Uterus (tissue), 3 donors: ENCODE measurements at regions not wholly inside any gene's neighbourhood (a gene's known extent, or its start where the extent isn't known, plus 50 kb on each side); places are given as distances from the start of the nearest gene placed in this dataset.

Source experiments
- DNase-seq, 2 donors: peaks; one replicate each; pipeline ENCODE4 v3.0.0-alpha.2; 2019 to 2020
- H3K27ac ChIP-seq, 2 donors: fragments of 200-600 bp; sonication (generic); 1 replicate in 1 of 2; 2 replicates in 1 of 2; pipeline ENCODE4 v1.5.1; 2016 to 2018
- H3K27me3 ChIP-seq, 2 donors: fragments of 200-600 bp; sonication (generic); one replicate each; pipeline ENCODE4 v1.5.1; 2018 to 2019; ENCODE audit warnings: control low read depth in 1 of 2
- H3K36me3 ChIP-seq, 2 donors: fragments of 200-600 bp; sonication (generic); one replicate each; pipeline ENCODE4 v1.5.1; 2019; ENCODE audit warnings: control low read depth in 1 of 2
- H3K4me1 ChIP-seq, 2 donors: fragments of 200-600 bp; sonication (generic); one replicate each; pipeline ENCODE4 v1.5.1; 2018 to 2019; ENCODE audit warnings: control low read depth in 1 of 2
- H3K4me3 ChIP-seq, 2 donors: fragments of 200-600 bp; sonication (generic); 1 replicate in 1 of 2; 2 replicates in 1 of 2; pipeline ENCODE4 v1.5.1; 2018 to 2019; ENCODE audit warnings: mild to moderate bottlenecking in 1 of 2
- H3K9me3 ChIP-seq, 2 donors: fragments of 200-600 bp; sonication (generic); one replicate each; pipeline ENCODE4 v1.5.1; 2019; ENCODE audit warnings: control low read depth in 1 of 2
- POLR2A ChIP-seq, 2 donors: fragments of 450-650 bp; IDR thresholded peaks; one replicate each; pipeline ENCODE4 v1.6.1; 2016; ENCODE audit warnings: antibody characterized with exemption in 2 of 2, mild to moderate bottlenecking in 1 of 2, moderate library complexity in 1 of 2
- intact Hi-C: fragments of 100-400 bp; cut with DNase I; formaldehyde crosslinking; loops from one replicate; pipeline ENCODE4 v1.15.1; 2023; ENCODE audit warnings: low total_unique reads
- TF ChIP-seq, protein P1 (sequence below), 4 experiments: fragments of 200-600 bp in 2 of 4; fragments of 450-650 bp in 2 of 4; sonication (generic) in 2 of 4; IDR thresholded peaks; one replicate each; pipeline ENCODE4 v1.5.1; 2016 to 2019; ENCODE audit warnings: antibody characterized with exemption in 4 of 4, mild to moderate bottlenecking in 2 of 4, moderate library complexity in 1 of 4
- donor health status: DM: yes; HTN: yes; CAD: no.

DNA sequence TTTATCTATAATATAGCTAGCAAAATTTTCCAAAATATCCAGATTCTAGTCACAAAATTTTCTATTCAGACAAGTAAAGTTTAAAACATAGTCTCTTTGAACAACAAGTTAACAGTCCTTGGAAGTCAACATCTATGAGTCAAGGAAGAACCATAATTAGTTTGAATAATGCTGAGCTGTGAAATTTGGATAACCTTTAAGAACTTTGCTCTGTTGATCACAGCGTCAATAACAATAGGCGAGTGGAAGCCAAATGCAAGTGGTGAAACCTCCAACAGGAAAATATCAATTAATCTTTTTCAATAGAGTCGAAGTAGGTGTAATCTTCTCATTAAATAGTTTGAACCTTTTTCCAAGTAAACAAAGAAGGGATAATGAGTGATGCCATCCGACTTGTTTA is 466.6 kb downstream of the FOXG1 start:
- TF ChIP-seq, protein P1, sequence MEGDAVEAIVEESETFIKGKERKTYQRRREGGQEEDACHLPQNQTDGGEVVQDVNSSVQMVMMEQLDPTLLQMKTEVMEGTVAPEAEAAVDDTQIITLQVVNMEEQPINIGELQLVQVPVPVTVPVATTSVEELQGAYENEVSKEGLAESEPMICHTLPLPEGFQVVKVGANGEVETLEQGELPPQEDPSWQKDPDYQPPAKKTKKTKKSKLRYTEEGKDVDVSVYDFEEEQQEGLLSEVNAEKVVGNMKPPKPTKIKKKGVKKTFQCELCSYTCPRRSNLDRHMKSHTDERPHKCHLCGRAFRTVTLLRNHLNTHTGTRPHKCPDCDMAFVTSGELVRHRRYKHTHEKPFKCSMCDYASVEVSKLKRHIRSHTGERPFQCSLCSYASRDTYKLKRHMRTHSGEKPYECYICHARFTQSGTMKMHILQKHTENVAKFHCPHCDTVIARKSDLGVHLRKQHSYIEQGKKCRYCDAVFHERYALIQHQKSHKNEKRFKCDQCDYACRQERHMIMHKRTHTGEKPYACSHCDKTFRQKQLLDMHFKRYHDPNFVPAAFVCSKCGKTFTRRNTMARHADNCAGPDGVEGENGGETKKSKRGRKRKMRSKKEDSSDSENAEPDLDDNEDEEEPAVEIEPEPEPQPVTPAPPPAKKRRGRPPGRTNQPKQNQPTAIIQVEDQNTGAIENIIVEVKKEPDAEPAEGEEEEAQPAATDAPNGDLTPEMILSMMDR (IDR thresholded peaks at IDR 0.05), result no peak
- no peak for TF ChIP-seq POLR2A (IDR thresholded peaks at IDR 0.05)
- no peaks in the 10 kb centered on the region for H3K36me3 ChIP-seq
- no peaks in the 10 kb centered on the region for H3K4me1 ChIP-seq
- no peaks in the 10 kb centered on the region for H3K9me3 ChIP-seq
- intact Hi-C loops, result no loop called here
- no peak overlapping the region for H3K27ac ChIP-seq
- no peak overlapping the region for H3K4me3 ChIP-seq
- H3K27me3 ChIP-seq, result no peaks in the 10 kb centered on the region
- no peak for DNase-seq

DNA sequence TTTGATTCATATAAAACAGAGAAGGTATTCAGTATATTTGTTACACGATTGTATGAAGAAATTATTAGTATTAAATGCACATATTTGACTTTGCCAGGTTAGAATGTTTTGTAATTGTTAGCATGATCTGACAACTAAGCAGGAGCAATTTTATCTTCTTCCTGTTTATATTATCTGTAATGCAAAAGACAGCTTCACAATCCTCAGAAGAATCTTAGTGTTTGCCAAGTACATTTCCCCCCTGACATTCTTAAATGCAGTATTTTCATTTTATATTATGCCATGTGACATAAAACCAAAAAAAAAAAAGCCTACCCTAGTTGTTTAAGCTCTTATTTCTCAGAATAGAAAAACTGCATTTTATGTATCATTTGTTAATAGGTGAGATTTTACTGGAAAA is 469.4 kb downstream of the FOXG1 start:
- H3K27me3 ChIP-seq, result no peaks in the 10 kb centered on the region
- no peaks in the 10 kb centered on the region for H3K4me1 ChIP-seq
- no peaks in the 10 kb centered on the region for H3K9me3 ChIP-seq
- DNase-seq, result no peak
- H3K36me3 ChIP-seq, result no peaks in the 10 kb centered on the region
- H3K4me3 ChIP-seq, result no peak overlapping the region
- intact Hi-C loops, result no loop called here
- H3K27ac ChIP-seq, result no peak overlapping the region
- TF ChIP-seq, protein P1 (IDR thresholded peaks at IDR 0.05), result no peak
- no peak for TF ChIP-seq POLR2A (IDR thresholded peaks at IDR 0.05)

DNA sequence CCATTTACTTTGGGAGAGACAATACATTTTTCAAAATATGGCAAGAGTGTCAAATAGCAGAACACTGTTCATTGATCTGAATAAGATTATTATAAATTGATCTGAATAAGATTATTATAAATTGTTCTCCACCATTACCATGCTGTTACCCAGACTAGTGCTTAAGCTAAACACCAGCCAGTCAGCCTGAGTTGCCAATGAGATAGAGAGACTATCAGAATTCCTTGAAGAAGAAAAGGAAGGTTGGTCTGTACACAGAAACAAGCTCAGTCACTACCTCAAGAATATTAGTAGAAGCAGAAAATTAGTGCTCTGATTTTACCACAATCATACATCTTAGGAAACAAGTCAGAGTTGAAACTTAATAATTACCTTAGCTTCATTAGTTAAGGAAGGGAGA is 469.8 kb downstream of the FOXG1 start:
- H3K4me1 ChIP-seq, result no peaks in the 10 kb centered on the region
- H3K4me3 ChIP-seq, result no peak overlapping the region
- H3K36me3 ChIP-seq, result no peaks in the 10 kb centered on the region
- no peak for DNase-seq
- no peak for TF ChIP-seq POLR2A (IDR thresholded peaks at IDR 0.05)
- TF ChIP-seq, protein P1 (IDR thresholded peaks at IDR 0.05), result no peak
- no peak overlapping the region for H3K27ac ChIP-seq
- H3K9me3 ChIP-seq, result no peaks in the 10 kb centered on the region
- H3K27me3 ChIP-seq, result no peaks in the 10 kb centered on the region
- intact Hi-C loops, result no loop called here

DNA sequence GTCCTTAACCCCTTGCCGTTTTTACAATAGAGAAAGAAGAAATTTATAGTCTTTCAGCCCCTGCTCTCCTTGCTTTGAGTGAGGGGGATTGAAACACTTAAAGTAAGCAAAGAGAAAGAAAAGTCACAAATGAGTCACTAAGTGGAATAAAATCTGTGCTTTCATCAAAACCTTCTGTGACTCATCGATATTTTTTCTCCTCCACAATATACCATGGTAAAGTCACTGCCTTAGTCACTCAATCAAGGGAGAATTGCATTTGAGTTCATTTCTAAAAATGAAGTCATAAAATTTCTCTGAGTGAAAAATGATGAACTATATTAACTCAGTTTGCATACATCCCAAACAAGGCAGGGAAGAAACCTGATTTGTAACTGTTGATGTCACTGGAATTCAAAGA is 470.3 kb downstream of the FOXG1 start:
- DNase-seq, result no peak
- Histone ChIP-seq H3K27ac (no peak overlapping the region), H3K36me3 (no peaks in the 10 kb centered on the region), H3K4me1 (no peaks in the 10 kb centered on the region), H3K4me3 (no peak overlapping the region), H3K27me3 (no peaks in the 10 kb centered on the region), H3K9me3 (no peaks in the 10 kb centered on the region)
- TF ChIP-seq, protein P1 (IDR thresholded peaks at IDR 0.05), result no peak
- TF ChIP-seq POLR2A (IDR thresholded peaks at IDR 0.05), result no peak
- intact Hi-C loops, result no loop called here

DNA sequence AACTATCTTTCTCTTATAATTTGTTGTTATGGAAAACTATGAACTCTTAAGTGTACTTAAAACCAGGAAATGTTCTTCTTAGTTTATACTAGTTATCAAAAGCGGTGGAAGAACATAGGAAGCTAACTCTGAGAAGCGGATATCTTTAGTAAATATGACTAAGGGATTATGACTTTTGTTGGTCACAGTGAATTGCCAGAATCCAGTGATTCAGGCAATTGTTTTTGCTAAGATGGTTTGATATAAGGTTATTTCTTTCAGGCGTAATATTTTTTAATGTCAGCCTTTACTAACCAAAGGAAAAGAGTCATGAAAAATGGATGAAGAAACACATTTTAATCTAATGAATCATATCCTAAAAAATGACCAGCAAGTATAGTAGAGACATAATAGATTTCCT is 473.5 kb downstream of the FOXG1 start:
- intact Hi-C loops, result no loop called here
- no peaks in the 10 kb centered on the region for H3K36me3 ChIP-seq

More for the DNA sequence above, 473.5 kb downstream of the FOXG1 start:
- TF ChIP-seq, protein P1 (IDR thresholded peaks at IDR 0.05), result no peak
- no peak for TF ChIP-seq POLR2A (IDR thresholded peaks at IDR 0.05)
- no peaks in the 10 kb centered on the region for H3K9me3 ChIP-seq
- H3K27ac ChIP-seq, result no peak overlapping the region
- H3K4me3 ChIP-seq, result no peak overlapping the region
- no peaks in the 10 kb centered on the region for H3K27me3 ChIP-seq
- DNase-seq, result no peak
- no peaks in the 10 kb centered on the region for H3K4me1 ChIP-seq
